ENCODE measurements at regions not wholly inside any gene's neighbourhood (a gene's known extent, or its start where the extent isn't known, plus 50 kb on each side); places are given as distances from the start of the nearest gene placed in this dataset.

DNA sequence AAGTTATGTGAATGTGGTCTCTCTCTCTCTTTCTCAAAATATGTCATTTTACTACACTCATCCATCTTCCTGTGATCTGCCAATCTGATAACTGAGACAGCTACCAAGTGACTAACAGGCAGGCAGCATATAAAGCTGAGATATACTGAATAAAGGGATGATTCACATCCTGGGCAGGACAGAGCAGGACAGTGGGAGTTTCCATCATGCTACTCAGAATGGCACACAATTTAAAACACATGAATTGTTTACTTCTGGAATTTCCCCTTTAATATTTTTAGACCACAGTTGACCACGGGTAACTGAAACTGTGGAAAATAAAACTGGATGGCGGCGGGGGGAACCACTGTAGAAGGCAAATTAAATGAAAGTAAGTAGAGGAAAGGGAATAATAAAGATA lies 58.6 kb upstream of the DCTD start:
- Histone ChIP-seq H4K20me1 (ENCODE audit: insufficient read depth, poor library complexity, severe bottlenecking) (no peaks in the 10 kb centered on the region), H3K9me3 (ENCODE audit: low read depth) (no peaks in the 10 kb centered on the region), H2AFZ (no peak overlapping the region), H3K27me3 (no peaks in the 10 kb centered on the region), H3K4me1 (ENCODE audit: insufficient read depth) (no peaks in the 10 kb centered on the region), H3K4me3 (no peak overlapping the region), H3K36me3 (replicated peaks; ENCODE audit: insufficient read depth, low read depth) (no peaks in the 10 kb centered on the region), H3K4me2 (no peak overlapping the region), H3K27ac (no peak overlapping the region), H3K9me2 (replicated peaks; ENCODE audit: insufficient read depth) (no peaks in the 10 kb centered on the region), H3K79me2 (no peaks in the 10 kb centered on the region)
- DNase-seq (ENCODE audit: low spot score), result no peak
- WGBS (ENCODE audit: low lambda C conversion rate, missing lambda C conversion rate), result 84% methylated on average over 3 of the region's 3 CpGs
- no peak for TF ChIP-seq EZH2phosphoT487 (IDR thresholded peaks at IDR 0.05; ENCODE audit: low read depth, severe bottlenecking, unreplicated experiment)
- TF ChIP-seq EZH2 (IDR thresholded peaks at IDR 0.05; ENCODE audit: borderline replicate concordance), result no peak
- TF ChIP-seq, protein P1, sequence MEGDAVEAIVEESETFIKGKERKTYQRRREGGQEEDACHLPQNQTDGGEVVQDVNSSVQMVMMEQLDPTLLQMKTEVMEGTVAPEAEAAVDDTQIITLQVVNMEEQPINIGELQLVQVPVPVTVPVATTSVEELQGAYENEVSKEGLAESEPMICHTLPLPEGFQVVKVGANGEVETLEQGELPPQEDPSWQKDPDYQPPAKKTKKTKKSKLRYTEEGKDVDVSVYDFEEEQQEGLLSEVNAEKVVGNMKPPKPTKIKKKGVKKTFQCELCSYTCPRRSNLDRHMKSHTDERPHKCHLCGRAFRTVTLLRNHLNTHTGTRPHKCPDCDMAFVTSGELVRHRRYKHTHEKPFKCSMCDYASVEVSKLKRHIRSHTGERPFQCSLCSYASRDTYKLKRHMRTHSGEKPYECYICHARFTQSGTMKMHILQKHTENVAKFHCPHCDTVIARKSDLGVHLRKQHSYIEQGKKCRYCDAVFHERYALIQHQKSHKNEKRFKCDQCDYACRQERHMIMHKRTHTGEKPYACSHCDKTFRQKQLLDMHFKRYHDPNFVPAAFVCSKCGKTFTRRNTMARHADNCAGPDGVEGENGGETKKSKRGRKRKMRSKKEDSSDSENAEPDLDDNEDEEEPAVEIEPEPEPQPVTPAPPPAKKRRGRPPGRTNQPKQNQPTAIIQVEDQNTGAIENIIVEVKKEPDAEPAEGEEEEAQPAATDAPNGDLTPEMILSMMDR (IDR thresholded peaks at IDR 0.05; ENCODE audit: poor library complexity), result no peak

DNA sequence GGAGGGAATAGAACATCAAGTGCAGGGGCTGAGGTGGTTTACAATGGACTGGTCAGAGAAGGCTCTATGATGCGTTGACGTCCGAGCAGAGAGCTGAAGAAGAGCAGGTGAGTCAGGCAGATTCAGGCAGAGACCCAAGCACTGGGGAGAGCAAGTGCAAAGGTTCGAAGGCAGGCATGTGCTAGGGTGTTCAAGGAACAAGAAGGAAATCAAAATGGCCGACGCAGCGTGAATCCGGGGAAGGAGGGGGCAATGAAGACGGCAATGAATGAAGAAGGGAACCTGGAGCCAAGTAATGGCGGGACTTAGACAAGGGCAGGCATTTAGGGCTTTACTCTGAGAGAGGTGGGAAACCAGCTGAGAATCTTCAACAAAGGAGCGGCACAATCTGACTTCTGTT lies 56.8 kb upstream of the DCTD start:
- no peak for DNase-seq (ENCODE audit: low spot score)
- H3K4me3 ChIP-seq, result no peak overlapping the region
- H4K20me1 ChIP-seq (ENCODE audit: insufficient read depth, poor library complexity, severe bottlenecking), result no peaks in the 10 kb centered on the region
- WGBS (ENCODE audit: low lambda C conversion rate, missing lambda C conversion rate), result 93% methylated on average over 11 of the region's 11 CpGs
- H2AFZ ChIP-seq, result no peak overlapping the region
- H3K79me2 ChIP-seq, result no peaks in the 10 kb centered on the region
- H3K4me1 ChIP-seq (ENCODE audit: insufficient read depth), result no peaks in the 10 kb centered on the region
- no peak overlapping the region for H3K27ac ChIP-seq
- H3K9me2 ChIP-seq (replicated peaks; ENCODE audit: insufficient read depth), result no peaks in the 10 kb centered on the region
- TF ChIP-seq EZH2 (IDR thresholded peaks at IDR 0.05; ENCODE audit: borderline replicate concordance), result no peak
- TF ChIP-seq, protein P1 (IDR thresholded peaks at IDR 0.05; ENCODE audit: poor library complexity), result no peak
- TF ChIP-seq EZH2phosphoT487 (IDR thresholded peaks at IDR 0.05; ENCODE audit: low read depth, severe bottlenecking, unreplicated experiment), result no peak
- H3K9me3 ChIP-seq (ENCODE audit: low read depth), result no peaks in the 10 kb centered on the region
- H3K27me3 ChIP-seq, result no peaks in the 10 kb centered on the region
- H3K4me2 ChIP-seq, result no peak overlapping the region
- no peaks in the 10 kb centered on the region for H3K36me3 ChIP-seq (replicated peaks; ENCODE audit: insufficient read depth, low read depth)

DNA sequence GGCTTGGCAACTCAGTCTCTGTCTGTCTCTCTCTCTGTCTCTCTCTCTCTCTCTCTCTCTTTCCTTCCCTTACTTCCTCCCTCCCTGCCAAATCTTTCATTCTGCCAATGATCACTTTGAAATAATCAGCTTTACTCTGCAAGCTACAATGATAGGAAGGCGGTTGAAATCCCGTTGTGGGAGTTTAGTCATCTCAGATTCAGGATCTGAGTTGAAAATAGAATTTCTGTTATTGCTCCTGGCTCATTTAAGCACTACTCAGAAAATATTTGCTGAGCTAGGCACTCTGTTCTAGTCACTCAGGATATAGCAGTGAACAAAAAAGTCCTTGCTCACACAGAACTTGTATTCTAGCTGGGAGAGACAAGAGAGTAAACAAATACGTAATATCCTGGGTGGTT lies 56.3 kb upstream of the DCTD start:
- no peak overlapping the region for H3K27ac ChIP-seq
- H3K9me2 ChIP-seq (replicated peaks; ENCODE audit: insufficient read depth), result no peaks in the 10 kb centered on the region
- no peak for TF ChIP-seq EZH2phosphoT487 (IDR thresholded peaks at IDR 0.05; ENCODE audit: low read depth, severe bottlenecking, unreplicated experiment)
- no peaks in the 10 kb centered on the region for H3K27me3 ChIP-seq
- H3K4me1 ChIP-seq (ENCODE audit: insufficient read depth), result no peaks in the 10 kb centered on the region
- H3K4me2 ChIP-seq, result no peak overlapping the region
- no peaks in the 10 kb centered on the region for H3K36me3 ChIP-seq (replicated peaks; ENCODE audit: insufficient read depth, low read depth)
- DNase-seq (ENCODE audit: low spot score), result no peak
- H3K9me3 ChIP-seq (ENCODE audit: low read depth), result no peaks in the 10 kb centered on the region
- no peaks in the 10 kb centered on the region for H3K79me2 ChIP-seq
- 91% methylated on average over 3 of the region's 3 CpGs for WGBS (ENCODE audit: low lambda C conversion rate, missing lambda C conversion rate)
- no peak overlapping the region for H2AFZ ChIP-seq
- no peak overlapping the region for H3K4me3 ChIP-seq
- no peaks in the 10 kb centered on the region for H4K20me1 ChIP-seq (ENCODE audit: insufficient read depth, poor library complexity, severe bottlenecking)

DNA sequence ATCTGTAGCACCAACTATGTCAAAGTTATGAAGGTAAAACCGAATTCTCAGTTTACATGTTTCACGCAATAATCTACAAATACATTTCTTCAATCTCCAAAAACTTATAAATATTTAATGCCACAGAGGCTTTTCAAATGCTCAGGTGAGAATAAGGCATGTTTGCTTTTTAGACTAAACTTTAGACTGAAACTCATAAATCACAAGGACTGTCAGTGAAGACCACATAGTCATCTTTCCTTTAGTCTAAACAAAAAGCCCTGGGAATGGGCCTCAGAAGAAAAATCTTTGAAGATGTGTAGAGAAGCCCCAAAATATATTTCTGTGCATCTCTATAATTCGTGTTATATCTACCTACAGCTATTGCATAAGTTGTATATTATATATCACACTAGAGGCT lies 54.5 kb upstream of the DCTD start:
- Histone ChIP-seq H3K9me2 (replicated peaks; ENCODE audit: insufficient read depth) (no peaks in the 10 kb centered on the region), H3K27me3 (no peaks in the 10 kb centered on the region), H3K79me2 (no peaks in the 10 kb centered on the region), H3K4me1 (ENCODE audit: insufficient read depth) (no peaks in the 10 kb centered on the region), H4K20me1 (ENCODE audit: insufficient read depth, poor library complexity, severe bottlenecking) (no peaks in the 10 kb centered on the region), H2AFZ (no peak overlapping the region), H3K27ac (no peak overlapping the region), H3K4me3 (no peak overlapping the region), H3K9me3 (ENCODE audit: low read depth) (no peaks in the 10 kb centered on the region), H3K36me3 (replicated peaks; ENCODE audit: insufficient read depth, low read depth) (no peaks in the 10 kb centered on the region), H3K4me2 (no peak overlapping the region)
- no peak for DNase-seq (ENCODE audit: low spot score)
- WGBS (ENCODE audit: low lambda C conversion rate, missing lambda C conversion rate), result 86% methylated on average over 3 of the region's 3 CpGs
- TF ChIP-seq EZH2phosphoT487 (IDR thresholded peaks at IDR 0.05; ENCODE audit: low read depth, severe bottlenecking, unreplicated experiment) (no peak), EZH2 (IDR thresholded peaks at IDR 0.05; ENCODE audit: borderline replicate concordance) (no peak)
- TF ChIP-seq, protein P1 (IDR thresholded peaks at IDR 0.05; ENCODE audit: poor library complexity), result no peak
